Posterior vena cava (tissue), 2 donors: ENCODE measurements at regions not wholly inside any gene's neighbourhood (a gene's known extent, or its start where the extent isn't known, plus 50 kb on each side); places are given as distances from the start of the nearest gene placed in this dataset.
"Not testable (repeated sequence)": the region's sequence is repeated elsewhere in the genome, so short reads cannot be mapped to it uniquely, and the experiment has no call there.

ENCODE experiments used
- DNase-seq: peaks from one replicate; pipeline ENCODE4 v3.0.0-alpha.2; 2020; ENCODE audit warnings: low spot score
- intact Hi-C, 2 donors: fragments of 100-400 bp; cut with DNase I; formaldehyde crosslinking; loops; one replicate each; pipeline versions ENCODE4 v1.14.1 to v1.14.2; 2022 to 2023
- donor health status: DM: yes; HTN: yes; CAD: no.
- donor health status: DM: yes; HTN: yes; CAD: no.

DNA sequence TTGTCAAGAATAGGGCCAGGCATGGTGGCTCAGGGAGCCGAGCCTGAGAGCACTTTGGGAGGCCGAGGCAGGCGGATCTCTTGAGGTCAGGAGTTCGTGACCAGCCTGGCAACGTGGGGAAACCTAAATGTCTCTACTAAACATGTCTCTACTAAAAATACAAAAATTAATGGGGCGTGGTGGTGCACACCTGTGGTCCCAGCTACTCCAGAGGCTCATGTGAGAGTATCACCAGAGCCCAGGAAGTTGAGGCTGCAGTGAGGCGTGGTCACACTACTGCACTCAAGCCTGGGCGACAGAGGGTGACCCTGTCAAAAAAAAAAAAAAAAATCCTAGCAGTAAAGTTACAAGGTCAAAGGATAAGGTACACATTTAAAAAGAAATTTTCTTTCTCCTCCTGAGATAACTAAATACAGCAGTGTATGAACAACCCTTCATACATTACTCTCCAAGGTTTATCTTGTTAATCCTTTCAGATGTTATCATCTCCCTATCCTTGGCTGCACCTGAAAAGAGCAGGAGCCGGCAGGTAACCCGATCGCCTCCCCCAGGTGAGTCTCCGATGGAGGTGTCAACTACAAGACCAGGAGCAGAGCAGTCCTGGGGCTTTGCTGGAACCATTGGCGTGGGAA, 122.3 kb downstream of the GOSR1 start:
- intact Hi-C loops: no loop called here
- no peak for DNase-seq

DNA sequence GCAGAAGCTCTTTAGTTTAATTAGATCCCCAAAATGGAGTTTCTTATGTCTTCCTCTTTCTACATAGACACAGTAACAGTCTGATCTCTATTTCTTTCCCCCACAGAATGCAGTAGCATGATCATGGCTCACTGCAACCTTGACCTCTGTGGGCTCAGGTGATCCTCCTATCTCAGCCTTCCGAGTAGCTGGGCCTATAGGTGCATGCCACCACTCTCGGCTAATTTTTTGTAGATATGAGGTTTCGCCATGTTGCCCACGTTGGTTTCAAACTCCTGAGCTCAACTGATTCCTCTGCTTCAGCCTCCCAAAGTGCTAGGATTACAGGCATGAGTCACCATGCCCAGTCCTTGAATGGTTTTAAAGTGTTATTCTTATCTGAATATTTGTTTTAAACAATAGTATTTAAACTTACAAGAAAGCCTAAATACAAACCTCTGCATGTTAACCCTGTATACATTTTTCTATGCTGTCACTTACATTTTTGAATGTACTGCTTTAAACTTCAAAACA, 120.6 kb downstream of the GOSR1 start:
- DNase-seq: no peak
- intact Hi-C loops: no loop called here

DNA sequence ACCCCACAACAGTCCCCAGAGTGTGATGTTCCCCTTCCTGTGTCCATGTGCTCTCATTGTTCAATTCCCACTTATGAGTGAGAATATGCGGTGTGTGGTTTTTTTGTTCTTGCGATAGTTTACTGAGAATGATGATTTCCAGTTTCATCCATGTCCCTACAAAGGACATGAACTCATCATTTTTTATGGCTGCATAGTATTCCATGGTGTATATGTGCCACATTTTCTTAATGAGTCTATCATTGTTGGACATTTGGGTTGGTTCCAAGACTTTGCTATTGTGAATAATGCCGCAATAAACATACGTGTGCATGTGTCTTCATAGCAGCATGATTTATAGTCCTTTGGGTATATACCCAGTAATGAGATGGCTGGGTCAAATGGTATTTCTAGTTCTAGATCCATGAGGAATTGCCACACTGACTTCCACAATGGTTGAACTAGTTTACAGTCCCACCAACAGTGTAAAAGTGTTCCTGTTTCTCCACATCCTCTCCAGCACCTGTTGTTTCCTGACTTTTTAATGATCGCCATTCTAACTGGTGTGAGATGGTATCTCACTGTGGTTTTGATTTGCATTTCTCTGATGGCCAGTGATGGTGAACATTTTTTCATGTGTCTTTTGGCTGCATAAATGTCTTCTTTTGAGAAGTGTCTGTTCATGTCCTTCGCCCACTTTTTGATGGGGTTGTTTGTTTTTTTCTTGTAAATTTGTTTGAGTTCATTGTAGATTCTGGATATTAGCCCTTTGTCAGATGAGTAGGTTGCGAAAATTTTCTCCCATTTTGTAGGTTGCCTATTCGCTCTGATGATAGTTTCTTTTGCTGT, 120.0 kb downstream of the GOSR1 start:
- DNase-seq, intact Hi-C loops: not testable (repeated sequence)

DNA sequence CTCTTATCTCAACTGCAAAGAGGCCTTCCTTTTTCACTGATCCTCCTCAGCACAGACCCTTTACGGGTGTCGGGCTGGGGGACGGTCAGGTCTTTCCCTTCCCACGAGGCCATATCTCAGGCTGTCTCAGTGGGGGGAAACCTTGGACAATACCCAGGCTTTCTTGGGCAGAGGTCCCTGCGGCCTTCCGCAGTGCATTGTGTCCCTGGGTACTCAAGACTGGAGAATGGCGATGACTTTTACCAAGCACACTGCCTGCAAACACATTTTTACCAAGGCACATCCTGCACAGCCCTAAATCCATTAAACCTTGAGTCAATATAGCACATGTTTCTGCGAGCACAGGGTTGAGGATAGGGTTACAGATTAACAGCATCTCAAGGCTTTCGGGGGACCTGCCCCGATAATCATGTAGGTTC, 117.8 kb downstream of the GOSR1 start:
- DNase-seq, intact Hi-C loops: not testable (repeated sequence)

DNA sequence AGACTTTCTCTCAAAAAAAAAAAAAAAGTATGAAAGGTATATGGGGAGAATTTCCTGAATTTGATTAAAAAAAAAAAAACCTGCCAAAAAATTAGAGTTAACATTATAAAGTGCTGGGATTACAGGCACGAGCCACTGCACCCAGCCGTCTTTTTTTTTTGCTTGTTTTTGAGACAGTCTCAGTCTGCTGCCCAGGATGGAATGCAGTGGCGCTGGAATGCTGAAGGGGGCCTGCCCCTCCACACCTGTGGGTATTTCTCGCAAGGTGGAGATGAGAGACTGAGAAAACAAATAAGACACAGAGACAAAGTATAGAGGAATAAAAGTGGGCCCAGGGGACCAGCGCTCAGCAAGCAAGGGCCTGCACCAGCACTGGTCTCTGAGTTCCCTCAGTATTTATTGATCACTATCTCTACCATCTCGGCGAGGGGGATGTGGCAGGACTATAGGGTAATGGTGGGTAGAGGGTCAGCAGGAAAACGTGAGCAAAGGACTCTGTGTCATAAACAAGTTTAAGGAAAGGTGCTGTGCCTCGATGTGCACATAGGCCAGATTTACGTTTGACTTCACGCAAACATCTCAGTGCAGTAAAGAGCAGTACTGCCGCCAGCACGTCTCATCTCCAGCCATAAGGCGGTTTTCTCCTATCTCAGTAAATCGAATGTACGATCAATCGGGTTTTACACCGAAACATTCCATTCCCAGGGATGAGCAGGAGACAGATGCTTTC, 117.2 kb downstream of the GOSR1 start:
- intact Hi-C loops: no loop called here
- DNase-seq: no peak

DNA sequence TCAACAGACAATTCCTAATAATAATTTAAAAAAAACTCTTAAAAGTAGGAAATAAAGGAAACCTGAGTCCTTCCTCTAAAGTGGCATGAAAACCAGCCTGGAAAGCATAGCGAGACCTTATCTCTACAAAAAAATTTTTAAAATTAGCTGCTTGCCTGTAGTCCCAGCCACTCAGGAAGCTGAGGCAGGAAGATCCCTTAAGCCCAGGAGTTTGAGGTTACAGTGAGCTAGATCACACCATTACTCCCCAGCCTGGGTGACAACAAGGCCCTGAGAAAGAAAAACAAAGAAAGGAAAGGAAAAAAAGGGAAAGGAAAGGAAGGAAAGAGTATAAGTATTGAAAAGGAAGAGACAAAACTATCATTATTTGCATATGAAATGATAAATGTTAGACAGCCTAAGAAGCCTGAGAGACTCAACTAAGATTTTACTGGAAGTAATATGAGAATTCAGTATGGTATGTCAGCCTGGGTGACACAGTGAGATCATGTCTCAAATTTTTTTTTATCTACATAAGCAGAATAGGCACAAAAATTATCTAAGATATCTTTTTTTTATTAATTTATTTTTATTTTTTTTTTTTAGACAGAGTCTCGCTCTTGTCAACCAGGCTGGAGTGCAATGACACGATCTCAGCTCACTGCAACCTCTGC, 113.0 kb downstream of the GOSR1 start:
- no peak for DNase-seq
- intact Hi-C loops: no loop called here

DNA sequence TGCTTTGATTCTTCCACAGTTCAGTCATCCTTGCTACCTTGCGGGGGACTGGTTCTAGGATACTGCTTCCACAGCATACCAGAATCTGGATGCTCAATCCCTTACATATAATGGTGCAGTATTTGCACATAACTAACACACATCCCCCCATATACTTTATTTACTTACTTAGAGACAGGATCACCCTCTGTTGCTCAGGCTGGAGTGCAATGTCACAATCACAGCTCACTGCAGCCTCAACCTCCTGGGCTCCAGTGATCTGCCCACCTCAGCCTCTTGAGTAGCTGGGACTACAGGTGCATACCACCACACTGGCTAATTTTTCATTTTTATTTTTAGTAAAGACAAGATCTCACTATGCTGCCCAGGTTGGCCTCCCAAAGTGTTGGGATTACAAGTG, 112.2 kb downstream of the GOSR1 start:
- DNase-seq: no peak
- intact Hi-C loops: no loop called here

DNA sequence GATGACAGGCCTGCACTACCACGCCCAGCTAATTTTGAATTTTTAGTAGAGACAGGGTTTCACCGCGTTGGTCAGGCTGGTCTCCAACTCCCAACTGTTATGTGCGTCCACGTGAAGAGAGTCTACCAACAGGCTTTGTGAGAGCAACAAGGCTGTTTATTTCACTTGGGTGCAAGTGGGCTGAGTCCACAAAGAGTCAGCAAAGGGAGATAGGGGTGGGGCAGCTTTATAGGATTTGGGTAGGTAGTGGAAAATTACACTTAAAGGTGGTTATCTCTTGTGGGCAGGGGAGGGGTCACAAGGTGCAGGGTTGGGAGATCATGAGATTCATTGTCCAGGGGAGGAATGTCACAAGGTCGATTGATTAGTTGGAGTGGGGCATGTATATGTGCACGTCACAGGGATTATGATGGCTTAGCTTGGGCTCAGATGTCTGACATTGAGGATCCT, 111.6 kb downstream of the GOSR1 start:
- DNase-seq: no peak
- intact Hi-C loops: no loop called here

DNA sequence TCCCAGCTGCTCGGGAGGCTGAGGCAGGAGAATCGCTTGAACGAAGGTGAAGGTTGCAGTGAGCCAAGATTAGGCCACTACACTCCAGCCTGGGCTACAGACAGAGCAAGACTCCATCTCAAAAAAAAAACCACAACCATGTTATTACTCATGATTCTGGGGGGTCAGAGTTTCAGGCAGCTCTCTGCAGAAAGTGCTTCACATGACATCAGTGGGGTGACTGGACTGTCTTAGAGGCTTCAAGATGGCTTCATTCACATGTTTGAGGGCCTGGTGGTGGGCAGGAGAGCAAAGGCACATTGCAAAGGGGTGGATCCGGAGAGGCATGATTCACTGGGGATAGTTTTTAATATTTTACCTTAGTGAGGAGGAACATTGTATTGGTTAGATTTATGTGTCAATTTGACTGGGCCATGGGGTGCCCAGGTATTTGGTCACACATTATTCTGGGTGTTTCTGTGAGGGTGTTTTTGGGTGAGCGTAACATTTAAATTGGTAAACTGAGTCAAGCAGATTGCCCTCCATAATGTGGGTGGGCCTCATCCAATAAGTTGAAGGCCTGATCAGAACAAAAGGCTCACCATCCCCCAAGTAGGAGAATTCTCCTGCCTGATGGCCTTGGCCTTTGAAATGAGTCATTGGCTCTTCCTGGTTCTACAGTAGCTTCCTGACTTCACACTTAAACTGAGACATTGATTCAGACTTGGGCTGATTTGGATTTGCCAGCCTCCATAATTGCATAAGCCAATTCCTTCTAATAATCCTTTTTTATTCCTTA, 109.8 kb downstream of the GOSR1 start:
- no peak for DNase-seq
- intact Hi-C loops: no loop called here

DNA sequence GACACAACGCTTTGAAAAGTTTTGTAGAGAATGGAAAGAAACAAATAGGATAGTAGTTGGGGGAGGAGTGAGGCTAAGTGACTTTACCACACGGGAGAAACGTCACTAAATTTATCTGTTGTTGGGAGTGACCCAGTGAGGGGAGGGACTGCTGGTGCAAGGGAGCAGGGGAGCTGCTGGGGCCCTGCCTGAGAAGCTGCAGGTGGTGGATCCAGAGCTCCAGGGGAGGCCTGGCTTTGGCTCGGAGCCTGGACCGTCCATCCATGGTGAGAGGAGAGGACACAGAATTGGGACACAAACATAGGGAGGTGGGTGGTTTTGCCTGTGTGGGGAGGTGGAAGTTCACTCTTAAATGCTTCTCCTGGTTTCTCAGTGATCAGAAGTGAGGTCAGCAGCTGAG, 107.6 kb downstream of the GOSR1 start:
- intact Hi-C loops: no loop called here

DNA sequence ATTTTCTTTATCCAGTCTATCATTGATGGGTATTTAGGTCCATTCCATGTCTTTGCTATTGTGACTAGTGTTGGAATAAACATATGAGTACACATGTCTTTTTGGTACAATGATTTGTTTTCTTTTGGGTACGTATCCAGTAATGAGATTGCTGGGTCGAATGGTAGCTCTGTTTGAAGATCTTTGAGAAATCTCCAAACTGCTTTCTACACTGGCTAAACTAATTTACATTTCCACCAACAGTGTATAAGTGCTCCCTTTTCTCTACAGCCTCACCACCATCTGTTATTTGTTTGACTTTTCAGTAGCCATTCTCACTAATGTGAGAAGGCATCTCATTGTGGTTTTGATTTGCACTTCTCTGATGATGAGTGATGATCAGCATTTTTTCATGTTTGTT, 103.7 kb downstream of the GOSR1 start:
- intact Hi-C loops: no loop called here
- DNase-seq: no peak

More for the DNA sequence above, 107.6 kb downstream of the GOSR1 start:
- DNase-seq: no peak

DNA sequence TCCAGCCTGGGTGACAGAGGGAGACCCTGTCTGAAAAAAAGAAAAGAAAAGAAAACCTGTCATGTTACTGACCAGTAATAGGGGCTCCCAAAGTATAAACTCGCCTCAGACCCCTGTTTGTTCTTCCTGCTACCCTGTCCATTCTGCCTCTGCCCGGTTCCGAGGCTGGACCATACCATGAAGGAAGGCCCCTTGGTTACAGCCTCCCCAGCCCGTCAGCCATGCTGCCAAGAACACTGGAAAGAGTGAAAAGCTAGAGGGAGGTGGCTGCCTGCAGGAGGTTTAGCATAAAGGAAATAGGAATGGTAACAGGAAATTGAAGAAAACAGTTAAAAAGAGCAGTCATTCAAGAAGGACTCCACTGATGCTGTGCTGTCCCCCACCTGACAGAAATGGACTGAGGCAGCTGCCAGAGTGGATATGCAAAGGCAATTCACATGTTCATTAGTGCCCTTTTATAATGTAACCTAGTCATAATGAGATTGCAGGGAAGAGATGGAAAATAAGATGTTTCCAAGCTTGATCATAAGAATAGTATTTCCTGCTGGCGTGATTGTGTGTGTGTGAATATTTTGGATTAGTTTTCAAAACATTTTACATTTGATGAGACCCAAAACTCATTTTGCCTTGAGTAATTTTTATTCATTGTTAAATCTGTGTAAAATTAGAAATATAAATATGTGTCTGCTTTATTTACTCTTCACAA, 102.6 kb downstream of the GOSR1 start:
- intact Hi-C loops: no loop called here
- no peak for DNase-seq

DNA sequence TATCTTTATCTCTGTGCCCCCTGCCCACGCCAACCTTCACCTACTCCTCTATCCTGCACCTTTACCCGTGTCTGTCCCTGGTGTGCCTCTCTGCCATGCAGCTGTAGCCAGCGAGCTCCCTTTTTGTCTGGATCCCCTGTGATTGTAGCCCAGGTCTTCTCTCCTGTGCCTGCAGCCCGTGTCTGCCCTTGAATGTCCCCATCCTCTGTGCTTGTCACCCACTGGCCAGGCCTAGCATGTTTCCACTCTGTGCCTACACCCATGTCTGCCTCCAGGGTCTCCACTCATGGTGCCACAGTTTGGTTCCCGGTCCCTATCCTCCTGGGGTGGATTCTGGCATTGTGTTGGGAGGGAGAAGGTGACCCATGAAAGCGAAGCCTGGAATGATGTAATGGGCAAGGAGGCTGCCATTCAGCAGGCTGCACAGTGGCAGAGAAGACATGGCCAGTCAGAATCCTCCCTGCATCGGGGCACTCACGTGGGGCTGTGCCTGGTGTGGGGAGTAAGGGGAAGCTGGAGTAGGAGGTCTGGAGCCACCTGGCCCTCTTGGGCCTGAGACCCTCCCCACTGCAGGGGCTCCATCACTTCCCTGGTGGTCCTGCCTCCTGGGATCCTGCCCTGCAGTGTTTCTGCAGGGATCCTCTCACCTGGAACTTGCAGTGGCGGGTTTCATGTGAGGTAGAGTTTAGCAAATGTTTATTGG, 101.0 kb downstream of the GOSR1 start:
- intact Hi-C loops: not testable (repeated sequence)
- DNase-seq: peak; percentile 35
